Osteocyte (in vitro differentiated cells): ENCODE measurements at regions not wholly inside any gene's neighbourhood (a gene's known extent, or its start where the extent isn't known, plus 50 kb on each side); places are given as distances from the start of the nearest gene placed in this dataset.

Source experiments
- DNase-seq: peaks from one replicate; pipeline ENCODE4 v3.0.0; 2021; ENCODE audit warnings: mixed read lengths; ENCODE audit not compliant: unreplicated experiment; ENCODE audit errors: extremely low spot score
- H3K27ac Mint-ChIP-seq: one replicate; pipeline ENCODE4 v1.8.0; 2021; ENCODE audit warnings: mild to moderate bottlenecking, mixed read lengths; ENCODE audit not compliant: unreplicated experiment
- H3K27me3 Mint-ChIP-seq: one replicate; pipeline ENCODE4 v1.8.0; 2021; ENCODE audit warnings: mixed read lengths; ENCODE audit not compliant: unreplicated experiment
- H3K36me3 Mint-ChIP-seq: one replicate; pipeline ENCODE4 v1.8.0; 2021; ENCODE audit warnings: mixed read lengths; ENCODE audit not compliant: unreplicated experiment
- H3K4me1 Mint-ChIP-seq: one replicate; pipeline ENCODE4 v1.8.0; 2021; ENCODE audit warnings: mixed read lengths; ENCODE audit not compliant: unreplicated experiment
- H3K4me3 Mint-ChIP-seq: one replicate; pipeline ENCODE4 v1.8.0; 2021; ENCODE audit warnings: mild to moderate bottlenecking, moderate library complexity, mixed read lengths; ENCODE audit not compliant: unreplicated experiment
- H3K9me3 Mint-ChIP-seq: one replicate; pipeline ENCODE4 v1.8.0; 2021; ENCODE audit warnings: mixed read lengths; ENCODE audit not compliant: unreplicated experiment
- CTCF ChIP-seq: fragments of 200-600 bp; sonication (generic); IDR thresholded peaks from 2 replicates; pipeline ENCODE4 v1.5.0; 2021; ENCODE audit warnings: antibody characterized with exemption, mild to moderate bottlenecking, moderate library complexity

GRCh38 chr16:14371778-14372431, 258.2 kb downstream of the PARN start:
- Mint-ChIP-seq H3K4me1 (peaks cover 40% of the 10 kb centered on the region), H3K4me3 (no peak overlapping the region), H3K27me3 (no peaks in the 10 kb centered on the region), H3K36me3 (no peaks in the 10 kb centered on the region), H3K9me3 (no peaks in the 10 kb centered on the region), H3K27ac (no peak overlapping the region)
- DNase-seq, result no peak
- no peak for TF ChIP-seq CTCF

GRCh38 chr16:14370736-14371234, 259.3 kb downstream of the PARN start:
- no peak for DNase-seq
- H3K27ac Mint-ChIP-seq, result no peak overlapping the region
- H3K9me3 Mint-ChIP-seq, result no peaks in the 10 kb centered on the region
- H3K4me1 Mint-ChIP-seq, result peaks cover 36% of the 10 kb centered on the region
- no peak for TF ChIP-seq CTCF
- H3K27me3 Mint-ChIP-seq, result no peaks in the 10 kb centered on the region
- no peak overlapping the region for H3K4me3 Mint-ChIP-seq
- H3K36me3 Mint-ChIP-seq, result no peaks in the 10 kb centered on the region

- TF ChIP-seq CTCF, result no peak
- DNase-seq, result no peak
- H3K36me3 Mint-ChIP-seq, result no peaks in the 10 kb centered on the region
- H3K27ac Mint-ChIP-seq, result no peak overlapping the region
- peaks cover 35% of the 10 kb centered on the region for H3K4me1 Mint-ChIP-seq
- no peak overlapping the region for H3K4me3 Mint-ChIP-seq
- no peaks in the 10 kb centered on the region for H3K9me3 Mint-ChIP-seq
- H3K27me3 Mint-ChIP-seq, result no peaks in the 10 kb centered on the region
Measured at GRCh38 chr16:14369734-14370598, 260.1 kb downstream of the PARN start.

GRCh38 chr16:14368399-14368798, 261.7 kb downstream of the PARN start:
- no peak overlapping the region for H3K27ac Mint-ChIP-seq

More at GRCh38 chr16:14368399-14368798, 261.7 kb downstream of the PARN start:
- no peak for DNase-seq
- Mint-ChIP-seq H3K27me3 (no peaks in the 10 kb centered on the region), H3K9me3 (no peaks in the 10 kb centered on the region), H3K4me3 (no peak overlapping the region), H3K4me1 (peaks cover 31% of the 10 kb centered on the region), H3K36me3 (no peaks in the 10 kb centered on the region)
- no peak for TF ChIP-seq CTCF
